ENCODE measurements at regions not wholly inside any gene's neighbourhood (a gene's known extent, or its start where the extent isn't known, plus 50 kb on each side); places are given as distances from the start of the nearest gene placed in this dataset.

- no peak overlapping the region for H3K4me3 ChIP-seq (ENCODE audit: low read depth, low read length)
- no peak for TF ChIP-seq CTCF (conservative IDR thresholded peaks at IDR 0.05; ENCODE audit: low read depth, low read length)
- no peak for DNase-seq (ENCODE audit: low read depth)
Measured at GRCh38 chr22:22125579-22126468, 118.8 kb upstream of the VPREB1 start.

GRCh38 chr22:22125028-22125578 lies 119.5 kb upstream of the VPREB1 start:
- no peak overlapping the region for H3K4me3 ChIP-seq (ENCODE audit: low read depth, low read length)
- DNase-seq (ENCODE audit: low read depth): no peak
- TF ChIP-seq CTCF (conservative IDR thresholded peaks at IDR 0.05; ENCODE audit: low read depth, low read length): no peak

GRCh38 chr22:22124374-22124773 lies 120.2 kb upstream of the VPREB1 start:
- TF ChIP-seq CTCF (conservative IDR thresholded peaks at IDR 0.05; ENCODE audit: low read depth, low read length): no peak

GRCh38 chr22:22123960-22124278 lies 120.7 kb upstream of the VPREB1 start:
- TF ChIP-seq CTCF (conservative IDR thresholded peaks at IDR 0.05; ENCODE audit: low read depth, low read length): no peak
- H3K4me3 ChIP-seq (ENCODE audit: low read depth, low read length): no peak overlapping the region
- no peak for DNase-seq (ENCODE audit: low read depth)

More at GRCh38 chr22:22124374-22124773, 120.2 kb upstream of the VPREB1 start:
- no peak overlapping the region for H3K4me3 ChIP-seq (ENCODE audit: low read depth, low read length)
- no peak for DNase-seq (ENCODE audit: low read depth)

GRCh38 chr22:22123118-22123959 lies 121.2 kb upstream of the VPREB1 start:
- no peak for DNase-seq (ENCODE audit: low read depth)
- no peak for TF ChIP-seq CTCF (conservative IDR thresholded peaks at IDR 0.05; ENCODE audit: low read depth, low read length)
- no peak overlapping the region for H3K4me3 ChIP-seq (ENCODE audit: low read depth, low read length)

GRCh38 chr22:22122348-22123117 lies 122.1 kb upstream of the VPREB1 start:
- DNase-seq (ENCODE audit: low read depth): no peak
- no peak for TF ChIP-seq CTCF (conservative IDR thresholded peaks at IDR 0.05; ENCODE audit: low read depth, low read length)
- no peak overlapping the region for H3K4me3 ChIP-seq (ENCODE audit: low read depth, low read length)

Measured in choroid plexus epithelial cell (primary cell).